ENCODE measurements at regions not wholly inside any gene's neighbourhood (a gene's known extent, or its start where the extent isn't known, plus 50 kb on each side); places are given as distances from the start of the nearest gene placed in this dataset.

DNA sequence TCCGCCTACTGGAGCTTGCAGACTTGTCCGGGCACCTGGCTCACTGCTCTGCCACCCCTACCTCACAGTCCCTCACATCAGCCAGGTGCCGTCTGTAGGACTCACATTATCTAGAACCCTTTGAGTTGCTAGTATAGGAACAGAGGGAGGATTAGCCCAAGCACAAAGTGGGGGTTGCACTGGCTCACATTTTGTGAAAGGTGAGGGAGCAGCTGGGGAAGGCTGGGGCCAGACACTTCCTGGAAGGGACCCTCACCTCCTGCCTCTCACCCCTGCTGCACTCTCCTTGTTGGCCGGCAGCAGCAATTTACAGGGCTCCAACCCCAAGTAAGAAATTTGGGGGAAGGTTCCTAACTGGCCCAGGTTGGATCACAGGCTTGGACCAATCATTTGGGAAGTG is 1031.6 kb downstream of the BCL11B start:
- TF ChIP-seq, protein P1, sequence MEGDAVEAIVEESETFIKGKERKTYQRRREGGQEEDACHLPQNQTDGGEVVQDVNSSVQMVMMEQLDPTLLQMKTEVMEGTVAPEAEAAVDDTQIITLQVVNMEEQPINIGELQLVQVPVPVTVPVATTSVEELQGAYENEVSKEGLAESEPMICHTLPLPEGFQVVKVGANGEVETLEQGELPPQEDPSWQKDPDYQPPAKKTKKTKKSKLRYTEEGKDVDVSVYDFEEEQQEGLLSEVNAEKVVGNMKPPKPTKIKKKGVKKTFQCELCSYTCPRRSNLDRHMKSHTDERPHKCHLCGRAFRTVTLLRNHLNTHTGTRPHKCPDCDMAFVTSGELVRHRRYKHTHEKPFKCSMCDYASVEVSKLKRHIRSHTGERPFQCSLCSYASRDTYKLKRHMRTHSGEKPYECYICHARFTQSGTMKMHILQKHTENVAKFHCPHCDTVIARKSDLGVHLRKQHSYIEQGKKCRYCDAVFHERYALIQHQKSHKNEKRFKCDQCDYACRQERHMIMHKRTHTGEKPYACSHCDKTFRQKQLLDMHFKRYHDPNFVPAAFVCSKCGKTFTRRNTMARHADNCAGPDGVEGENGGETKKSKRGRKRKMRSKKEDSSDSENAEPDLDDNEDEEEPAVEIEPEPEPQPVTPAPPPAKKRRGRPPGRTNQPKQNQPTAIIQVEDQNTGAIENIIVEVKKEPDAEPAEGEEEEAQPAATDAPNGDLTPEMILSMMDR (IDR thresholded peaks at IDR 0.05; ENCODE audit: insufficient read depth, missing control alignments) = no peak
- DNase-seq (ENCODE audit: insufficient read length, low spot score) (no peak), FAIRE-seq (no peak)

DNA sequence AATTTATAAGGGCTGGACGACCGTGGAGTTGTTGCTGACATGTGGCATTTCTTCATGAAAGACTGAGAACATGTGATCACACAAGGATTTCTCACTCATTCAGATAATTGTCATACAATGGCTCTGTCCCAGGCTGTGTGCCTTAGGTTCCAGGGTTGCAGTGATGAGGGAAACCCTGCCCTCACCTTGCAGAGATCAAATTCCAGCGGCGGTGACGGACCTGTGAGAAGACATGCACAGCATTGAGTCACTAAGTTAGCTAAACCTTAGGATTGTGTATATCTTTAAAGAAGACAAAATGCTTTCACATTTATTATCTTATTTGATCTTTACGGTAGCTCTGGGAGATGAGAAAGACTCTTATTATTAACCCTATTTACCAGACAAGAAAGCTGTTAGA is 1029.1 kb downstream of the BCL11B start:
- DNase-seq (ENCODE audit: insufficient read length, low spot score) (no peak), FAIRE-seq (no peak)
- TF ChIP-seq, protein P1 (IDR thresholded peaks at IDR 0.05; ENCODE audit: insufficient read depth, missing control alignments) = no peak

DNA sequence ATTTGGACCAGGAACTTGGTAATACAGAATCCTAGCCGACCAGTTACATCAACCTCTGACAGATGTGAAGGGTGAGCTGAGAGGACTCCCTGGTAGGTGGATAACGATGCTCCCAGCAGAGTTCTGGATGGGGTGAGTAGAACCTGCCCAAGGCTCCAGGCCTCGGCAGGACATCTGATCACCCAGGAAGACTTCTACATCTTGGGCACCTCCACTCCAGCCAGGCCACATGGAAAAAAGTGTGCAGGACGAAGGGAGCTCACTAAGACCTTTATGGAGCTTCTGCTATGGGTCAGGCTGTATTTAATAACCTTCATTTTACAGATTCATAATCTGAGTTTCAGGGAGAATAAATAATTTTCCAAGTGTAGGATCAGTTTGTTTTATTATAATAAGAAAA is 1028.7 kb downstream of the BCL11B start:
- DNase-seq (ENCODE audit: insufficient read length, low spot score) (no peak), FAIRE-seq (no peak)
- TF ChIP-seq, protein P1 (IDR thresholded peaks at IDR 0.05; ENCODE audit: insufficient read depth, missing control alignments) = no peak

DNA sequence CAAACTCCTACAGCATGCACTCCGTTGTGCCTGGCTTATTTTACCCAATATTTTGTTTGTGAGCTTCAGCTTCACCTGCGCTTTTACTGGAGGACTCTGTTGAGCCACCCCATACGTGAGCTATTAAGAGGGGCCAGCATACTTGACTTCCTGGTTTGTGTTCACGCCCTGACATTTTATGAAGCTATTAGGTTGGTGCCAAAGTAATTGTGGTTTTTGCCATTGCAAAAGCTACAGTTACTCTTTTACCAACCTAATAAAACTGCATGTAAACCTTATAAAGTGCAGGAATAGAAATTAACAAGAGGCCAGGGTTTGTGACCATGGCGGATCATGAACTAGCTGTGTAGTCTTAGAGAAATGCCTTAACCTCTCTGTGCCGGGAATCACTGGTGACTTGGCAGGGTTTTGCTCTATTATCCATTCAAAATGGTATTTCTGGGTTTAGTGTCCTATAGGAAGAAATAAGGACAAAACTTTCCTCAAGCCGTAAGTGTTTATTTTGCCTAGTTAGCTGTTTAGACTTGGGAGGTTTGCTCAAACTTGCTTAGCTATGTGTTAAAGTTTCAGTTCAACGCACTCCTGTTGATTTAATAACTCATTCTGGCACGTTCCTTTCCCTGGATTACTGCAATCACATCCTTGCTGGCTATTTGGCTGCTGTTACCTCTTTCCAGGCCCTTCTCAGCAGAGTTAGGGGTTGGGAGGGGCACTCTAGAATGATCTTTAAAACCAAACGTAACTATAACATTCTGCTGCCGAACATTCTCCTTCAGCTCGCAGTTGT is 1027.6 kb downstream of the BCL11B start:
- no peak for FAIRE-seq
- no peak for DNase-seq (ENCODE audit: insufficient read length, low spot score)
- TF ChIP-seq, protein P1 (IDR thresholded peaks at IDR 0.05; ENCODE audit: insufficient read depth, missing control alignments) = no peak

DNA sequence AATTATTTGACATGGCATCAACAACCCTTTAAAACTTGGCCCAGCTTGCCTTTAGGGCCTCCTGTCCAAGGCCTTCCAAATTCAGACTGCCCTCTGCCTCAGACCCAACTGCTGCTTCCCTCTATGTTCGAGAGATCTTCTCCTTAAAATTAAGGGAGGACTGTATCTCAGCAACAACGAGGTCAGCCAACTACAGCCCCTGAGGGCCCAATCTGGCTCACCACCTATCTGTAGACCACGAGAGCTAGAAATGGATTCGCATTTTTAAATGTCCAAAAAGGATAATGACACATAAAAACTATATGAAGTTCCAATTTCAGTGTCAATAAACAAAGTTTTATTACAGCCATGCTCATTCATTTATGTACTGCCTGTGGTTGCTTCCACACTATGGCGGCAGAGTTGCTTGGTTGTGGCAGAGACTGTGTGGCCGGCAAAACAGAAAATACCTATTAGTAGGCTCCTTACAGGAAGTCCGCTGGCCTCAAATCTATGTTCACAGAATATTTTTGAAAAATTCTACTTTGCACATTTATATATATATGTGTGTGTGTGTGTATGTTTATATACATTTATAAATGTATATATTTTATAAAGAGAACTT is 1026.9 kb downstream of the BCL11B start:
- TF ChIP-seq, protein P1 (IDR thresholded peaks at IDR 0.05; ENCODE audit: insufficient read depth, missing control alignments) = no peak
- FAIRE-seq (no peak), DNase-seq (ENCODE audit: insufficient read length, low spot score) (no peak)

DNA sequence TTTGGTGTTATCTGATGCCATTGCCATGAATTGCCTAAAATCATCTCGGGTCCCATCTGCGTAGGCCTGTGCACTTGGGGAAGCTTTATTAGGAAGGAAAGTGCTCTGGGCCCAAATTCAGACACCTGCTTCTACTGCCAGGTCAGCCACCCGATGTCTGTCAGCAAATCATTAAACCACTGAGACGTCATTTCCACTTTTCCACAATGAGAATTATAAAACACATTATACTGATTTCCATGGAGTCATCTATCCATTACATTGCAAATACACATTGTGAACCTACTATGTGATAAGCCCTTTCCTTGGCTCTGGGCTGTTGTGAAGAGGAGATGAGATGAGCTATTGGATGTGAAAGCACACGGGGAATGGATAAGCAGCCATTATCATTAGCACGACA is 1022.9 kb downstream of the BCL11B start:
- TF ChIP-seq, protein P1 (IDR thresholded peaks at IDR 0.05; ENCODE audit: insufficient read depth, missing control alignments) = no peak
- FAIRE-seq = no peak
- DNase-seq (ENCODE audit: insufficient read length, low spot score) = no peak

DNA sequence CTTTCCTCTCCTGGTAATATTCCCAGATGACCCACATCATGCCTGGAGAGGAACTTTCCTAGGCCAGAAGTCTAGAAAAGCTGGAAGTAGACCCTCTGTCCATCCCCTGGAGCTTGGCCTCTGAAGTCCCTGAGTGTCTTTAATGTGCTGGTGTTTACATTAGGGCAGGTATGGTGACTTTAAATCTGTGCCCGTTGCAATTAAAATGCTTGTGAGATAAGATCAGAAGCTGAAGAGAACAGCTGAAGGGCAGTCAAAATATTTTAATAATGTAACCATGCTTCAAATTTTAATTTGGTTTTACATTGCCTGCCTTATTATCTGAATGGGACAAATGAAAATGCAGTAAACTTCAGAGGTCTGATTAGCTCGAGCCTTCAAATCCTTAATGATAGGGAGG is 1022.5 kb downstream of the BCL11B start:
- DNase-seq (ENCODE audit: insufficient read length, low spot score) = no peak
- TF ChIP-seq, protein P1 (IDR thresholded peaks at IDR 0.05; ENCODE audit: insufficient read depth, missing control alignments) = no peak
- no peak for FAIRE-seq
